ENCODE measurements at regions not wholly inside any gene's neighbourhood (a gene's known extent, or its start where the extent isn't known, plus 50 kb on each side); places are given as distances from the start of the nearest gene placed in this dataset.

DNA sequence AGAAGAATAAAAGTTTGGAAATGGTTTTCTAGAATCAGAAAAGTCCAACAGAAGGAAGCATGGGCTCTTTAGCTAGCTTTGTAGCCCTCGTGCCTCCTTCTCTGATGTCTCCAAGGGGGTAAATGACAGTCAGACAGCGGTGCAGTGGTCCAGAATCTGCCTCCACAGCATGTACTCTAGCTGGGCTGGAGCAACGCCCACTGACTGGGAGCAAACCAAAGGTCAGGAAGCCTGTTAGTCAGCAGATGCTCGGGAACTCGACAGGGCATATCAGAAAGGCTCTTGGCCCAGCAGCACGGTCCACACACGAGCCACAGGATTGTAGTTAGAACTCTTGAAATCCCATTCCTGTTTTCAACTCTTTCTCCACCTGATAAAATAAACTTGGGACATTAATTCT lies 164.3 kb downstream of the GRIN2B start:
- Histone ChIP-seq H3K4me3 (ENCODE audit: low read depth in 1 of 3, low read length in 3 of 3) (no peak overlapping the region), H3K36me3 (ENCODE audit: control insufficient read depth in 4 of 4, insufficient read depth in 3 of 4, low read depth in 1 of 4, low read length in 3 of 4) (no peaks in the 10 kb centered on the region), H3K9me3 (ENCODE audit: control insufficient read depth in 4 of 4, low read length in 3 of 4) (no peaks in the 10 kb centered on the region), H3K27me3 (ENCODE audit: control insufficient read depth in 4 of 4, insufficient read depth in 4 of 4, low read length in 3 of 4) (peaks cover 0 to 2% (median 0%) of the 10 kb centered on the region in 4 donors), H3K27ac (ENCODE audit: low read depth in 1 of 2, low read length in 2 of 2) (no peak overlapping the region), H3K9ac (ENCODE audit: low read depth in 1 of 2, low read length in 2 of 2) (no peak overlapping the region), H3K4me1 (ENCODE audit: control insufficient read depth in 4 of 4, insufficient read depth in 4 of 4, low read length in 3 of 4) (no peaks in the 10 kb centered on the region)
- WGBS = 45% methylated on average over 7 of the region's 7 CpGs
- DNase-seq (ENCODE audit: low spot score) = no peak
- TF ChIP-seq HNF4G (IDR thresholded peaks at IDR 0.05) (no peak), HNF4A (conservative IDR thresholded peaks at IDR 0.05) (no peak), NR2F2 (IDR thresholded peaks at IDR 0.05) (no peak), EGR1 (IDR thresholded peaks at IDR 0.05; ENCODE audit: low read depth in 2 of 2) (no peak), RXRA (IDR thresholded peaks at IDR 0.05) (no peak), TAF1 (conservative IDR thresholded peaks at IDR 0.05) (no peak)
- TF ChIP-seq, protein P1, sequence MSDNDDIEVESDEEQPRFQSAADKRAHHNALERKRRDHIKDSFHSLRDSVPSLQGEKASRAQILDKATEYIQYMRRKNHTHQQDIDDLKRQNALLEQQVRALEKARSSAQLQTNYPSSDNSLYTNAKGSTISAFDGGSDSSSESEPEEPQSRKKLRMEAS (IDR thresholded peaks at IDR 0.05) = no peak
- TF ChIP-seq, protein P2, sequence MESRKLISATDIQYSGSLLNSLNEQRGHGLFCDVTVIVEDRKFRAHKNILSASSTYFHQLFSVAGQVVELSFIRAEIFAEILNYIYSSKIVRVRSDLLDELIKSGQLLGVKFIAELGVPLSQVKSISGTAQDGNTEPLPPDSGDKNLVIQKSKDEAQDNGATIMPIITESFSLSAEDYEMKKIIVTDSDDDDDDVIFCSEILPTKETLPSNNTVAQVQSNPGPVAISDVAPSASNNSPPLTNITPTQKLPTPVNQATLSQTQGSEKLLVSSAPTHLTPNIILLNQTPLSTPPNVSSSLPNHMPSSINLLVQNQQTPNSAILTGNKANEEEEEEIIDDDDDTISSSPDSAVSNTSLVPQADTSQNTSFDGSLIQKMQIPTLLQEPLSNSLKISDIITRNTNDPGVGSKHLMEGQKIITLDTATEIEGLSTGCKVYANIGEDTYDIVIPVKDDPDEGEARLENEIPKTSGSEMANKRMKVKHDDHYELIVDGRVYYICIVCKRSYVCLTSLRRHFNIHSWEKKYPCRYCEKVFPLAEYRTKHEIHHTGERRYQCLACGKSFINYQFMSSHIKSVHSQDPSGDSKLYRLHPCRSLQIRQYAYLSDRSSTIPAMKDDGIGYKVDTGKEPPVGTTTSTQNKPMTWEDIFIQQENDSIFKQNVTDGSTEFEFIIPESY (IDR thresholded peaks at IDR 0.05) = no peak
- TF ChIP-seq, protein P3, sequence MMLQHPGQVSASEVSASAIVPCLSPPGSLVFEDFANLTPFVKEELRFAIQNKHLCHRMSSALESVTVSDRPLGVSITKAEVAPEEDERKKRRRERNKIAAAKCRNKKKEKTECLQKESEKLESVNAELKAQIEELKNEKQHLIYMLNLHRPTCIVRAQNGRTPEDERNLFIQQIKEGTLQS (IDR thresholded peaks at IDR 0.05) = no peak
- TF ChIP-seq, protein P4, sequence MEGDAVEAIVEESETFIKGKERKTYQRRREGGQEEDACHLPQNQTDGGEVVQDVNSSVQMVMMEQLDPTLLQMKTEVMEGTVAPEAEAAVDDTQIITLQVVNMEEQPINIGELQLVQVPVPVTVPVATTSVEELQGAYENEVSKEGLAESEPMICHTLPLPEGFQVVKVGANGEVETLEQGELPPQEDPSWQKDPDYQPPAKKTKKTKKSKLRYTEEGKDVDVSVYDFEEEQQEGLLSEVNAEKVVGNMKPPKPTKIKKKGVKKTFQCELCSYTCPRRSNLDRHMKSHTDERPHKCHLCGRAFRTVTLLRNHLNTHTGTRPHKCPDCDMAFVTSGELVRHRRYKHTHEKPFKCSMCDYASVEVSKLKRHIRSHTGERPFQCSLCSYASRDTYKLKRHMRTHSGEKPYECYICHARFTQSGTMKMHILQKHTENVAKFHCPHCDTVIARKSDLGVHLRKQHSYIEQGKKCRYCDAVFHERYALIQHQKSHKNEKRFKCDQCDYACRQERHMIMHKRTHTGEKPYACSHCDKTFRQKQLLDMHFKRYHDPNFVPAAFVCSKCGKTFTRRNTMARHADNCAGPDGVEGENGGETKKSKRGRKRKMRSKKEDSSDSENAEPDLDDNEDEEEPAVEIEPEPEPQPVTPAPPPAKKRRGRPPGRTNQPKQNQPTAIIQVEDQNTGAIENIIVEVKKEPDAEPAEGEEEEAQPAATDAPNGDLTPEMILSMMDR (IDR thresholded peaks at IDR 0.05; ENCODE audit: low read depth, low read length, missing input control) = no peak

DNA sequence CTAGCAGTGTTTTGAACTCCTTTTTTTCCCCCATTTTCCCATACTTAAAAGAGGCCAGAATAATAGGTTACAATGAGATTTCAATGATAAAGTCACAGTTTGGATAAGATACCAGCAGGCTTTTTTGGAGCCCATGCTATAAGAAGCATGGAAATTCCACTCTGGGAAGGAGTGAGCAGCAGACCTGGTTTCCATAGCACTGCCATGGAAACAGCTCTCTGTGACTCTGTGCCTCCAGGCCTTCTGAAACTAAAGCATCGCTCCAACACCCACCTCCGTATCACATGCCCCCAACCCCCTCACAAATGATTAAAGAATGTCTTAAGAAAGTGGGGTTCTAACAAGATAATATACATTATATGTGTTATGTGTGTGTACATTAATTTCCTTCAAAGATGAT lies 165.0 kb downstream of the GRIN2B start:
- H3K9ac ChIP-seq (ENCODE audit: low read depth in 1 of 2, low read length in 2 of 2) = no peak overlapping the region
- WGBS = 91% methylated on average over 2 of the region's 2 CpGs

More for the DNA sequence above, 165.0 kb downstream of the GRIN2B start:
- Histone ChIP-seq H3K36me3 (ENCODE audit: control insufficient read depth in 4 of 4, insufficient read depth in 3 of 4, low read depth in 1 of 4, low read length in 3 of 4) (no peaks in the 10 kb centered on the region), H3K9me3 (ENCODE audit: control insufficient read depth in 4 of 4, low read length in 3 of 4) (no peaks in the 10 kb centered on the region), H3K27me3 (ENCODE audit: control insufficient read depth in 4 of 4, insufficient read depth in 4 of 4, low read length in 3 of 4) (peaks cover 0 to 2% (median 0%) of the 10 kb centered on the region in 4 donors), H3K27ac (ENCODE audit: low read depth in 1 of 2, low read length in 2 of 2) (no peak overlapping the region), H3K4me3 (ENCODE audit: low read depth in 1 of 3, low read length in 3 of 3) (no peak overlapping the region), H3K4me1 (ENCODE audit: control insufficient read depth in 4 of 4, insufficient read depth in 4 of 4, low read length in 3 of 4) (no peaks in the 10 kb centered on the region)
- DNase-seq (ENCODE audit: low spot score) = no peak
- TF ChIP-seq TAF1 (conservative IDR thresholded peaks at IDR 0.05) = no peak
- TF ChIP-seq JUND (IDR thresholded peaks at IDR 0.05) = no peak
- TF ChIP-seq, protein P2 (IDR thresholded peaks at IDR 0.05) = no peak
- TF ChIP-seq FOXA1 (IDR thresholded peaks at IDR 0.05) = no peak
- TF ChIP-seq, protein P3 (IDR thresholded peaks at IDR 0.05) = no peak

Measured in liver (tissue), 8 donors.